Right renal cortex interstitium (tissue), 3 donors: ENCODE measurements at regions not wholly inside any gene's neighbourhood (a gene's known extent, or its start where the extent isn't known, plus 50 kb on each side); places are given as distances from the start of the nearest gene placed in this dataset.
"Not testable (repeated sequence)": the region's sequence is repeated elsewhere in the genome, so short reads cannot be mapped to it uniquely, and the experiment has no call there.

ENCODE experiments used
- DNase-seq, 3 donors: peaks; one replicate each; pipeline ENCODE4 v3.0.0-alpha.2; 2013; ENCODE audit warnings: low read depth in 3 of 3, low spot score in 2 of 3

DNA sequence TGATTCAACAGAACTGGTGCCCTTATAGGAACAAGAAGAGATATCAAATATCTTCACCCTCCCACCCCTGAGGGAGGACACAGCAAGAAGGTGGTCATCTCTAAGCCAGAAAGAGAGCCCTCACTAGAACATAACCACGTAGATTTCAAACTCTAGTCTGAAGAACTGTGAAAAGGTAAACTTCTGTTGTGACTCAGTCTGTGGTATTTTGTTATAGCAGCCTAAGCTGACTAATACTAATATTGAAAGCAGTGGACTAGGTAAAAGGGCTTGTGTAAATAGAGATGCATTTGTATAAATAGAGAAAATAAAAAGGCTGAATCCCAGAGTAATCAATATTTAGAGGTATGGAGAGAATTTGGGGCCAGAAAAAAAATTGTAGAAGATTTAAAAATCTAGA, 157.6 kb upstream of the CCNH start:
- no peak for DNase-seq

GRCh38 chr5:87562068-87562467, 149.3 kb upstream of the CCNH start:
- no peak for DNase-seq

GRCh38 chr5:87560528-87560927, 147.8 kb upstream of the CCNH start:
- no peak for DNase-seq

GRCh38 chr5:87551911-87552310, 139.2 kb upstream of the CCNH start:
- DNase-seq, result no peak

DNA sequence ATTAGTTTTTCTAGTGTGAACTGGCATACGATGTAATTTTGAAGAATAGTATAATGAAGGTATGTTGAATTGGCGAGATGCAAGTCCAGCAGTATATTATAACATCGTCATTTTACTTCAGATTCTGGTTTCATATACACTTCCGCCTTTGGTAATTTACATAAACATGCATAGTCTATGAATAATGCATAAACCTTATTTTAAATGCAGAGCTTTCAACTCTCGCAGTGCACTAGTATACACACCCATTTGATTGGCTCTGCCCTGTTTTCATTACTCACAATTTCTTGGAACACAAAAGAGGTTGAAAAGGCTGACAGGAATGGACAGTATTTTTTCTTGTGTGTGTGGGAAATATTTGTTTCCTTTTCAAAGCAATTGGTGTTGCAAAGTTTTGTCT, 128.9 kb upstream of the CCNH start:
- no peak for DNase-seq

DNA sequence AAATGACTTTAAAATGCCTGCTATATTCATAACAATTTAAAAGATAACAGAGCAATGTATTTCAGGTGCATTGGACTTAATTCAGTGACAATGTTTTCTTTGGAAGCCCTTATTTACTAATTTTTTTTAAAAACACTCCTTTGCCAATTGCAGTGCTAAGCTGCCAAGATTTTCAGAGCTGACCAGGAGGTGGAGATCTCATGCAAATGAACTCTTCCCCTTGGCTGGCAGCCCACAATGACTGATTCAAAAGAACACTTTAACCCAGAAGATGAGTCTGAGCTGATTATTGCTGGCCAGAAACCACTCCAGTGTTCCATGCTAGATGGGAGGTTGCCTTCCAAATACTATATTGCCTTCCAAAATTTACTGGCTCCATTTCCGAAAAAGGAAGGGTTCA, 128.3 kb upstream of the CCNH start:
- DNase-seq, result peak in 1 of 3 donors; percentile 1

- no peak for DNase-seq
Measured at GRCh38 chr5:87539839-87540238, 127.1 kb upstream of the CCNH start.

DNA sequence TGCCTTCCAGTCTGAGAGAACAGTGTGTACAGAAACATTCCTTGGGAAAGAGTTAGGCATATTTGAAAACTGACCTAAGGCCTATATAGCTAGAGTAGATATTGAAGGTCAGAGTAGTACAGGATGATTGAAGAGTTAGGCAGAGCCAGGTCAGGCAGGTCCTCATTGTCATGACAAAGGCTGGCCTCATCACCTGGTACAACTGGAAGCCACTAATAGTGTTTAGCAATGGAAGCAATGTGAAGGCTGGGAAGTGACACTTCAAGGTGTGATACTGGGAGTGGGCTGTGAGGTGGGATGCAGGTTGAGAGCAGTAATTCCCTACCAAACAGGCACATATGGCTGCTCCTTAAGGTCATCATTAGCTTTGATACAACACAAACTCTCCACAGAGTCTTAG, 123.6 kb upstream of the CCNH start:
- no peak for DNase-seq

- DNase-seq, result no peak
Measured at GRCh38 chr5:87535706-87536105, 123.0 kb upstream of the CCNH start.

GRCh38 chr5:87529486-87530076, 116.9 kb upstream of the CCNH start:
- no peak for DNase-seq

DNA sequence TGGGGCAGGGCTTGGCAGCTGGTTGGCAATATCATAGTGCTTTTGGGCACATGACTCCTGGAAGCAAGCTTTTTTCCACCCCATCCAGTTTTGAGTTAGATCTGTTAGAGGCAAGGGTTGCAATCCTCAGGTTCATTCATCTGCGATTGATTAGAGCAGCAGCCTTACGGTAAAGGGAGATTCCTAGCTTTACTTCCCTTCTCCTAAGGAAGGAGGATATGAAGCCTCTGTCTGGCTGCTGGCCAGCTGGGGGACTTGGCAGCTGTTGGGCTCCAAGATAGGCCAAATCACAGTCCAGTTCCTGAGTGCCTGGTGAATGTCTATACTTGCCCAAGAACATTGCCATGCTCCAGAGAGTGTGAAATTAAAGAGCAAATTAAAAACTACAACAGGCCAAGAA, 113.4 kb upstream of the CCNH start:
- no peak for DNase-seq

- no peak for DNase-seq
Measured at GRCh38 chr5:87524217-87524616, 111.5 kb upstream of the CCNH start.

DNA sequence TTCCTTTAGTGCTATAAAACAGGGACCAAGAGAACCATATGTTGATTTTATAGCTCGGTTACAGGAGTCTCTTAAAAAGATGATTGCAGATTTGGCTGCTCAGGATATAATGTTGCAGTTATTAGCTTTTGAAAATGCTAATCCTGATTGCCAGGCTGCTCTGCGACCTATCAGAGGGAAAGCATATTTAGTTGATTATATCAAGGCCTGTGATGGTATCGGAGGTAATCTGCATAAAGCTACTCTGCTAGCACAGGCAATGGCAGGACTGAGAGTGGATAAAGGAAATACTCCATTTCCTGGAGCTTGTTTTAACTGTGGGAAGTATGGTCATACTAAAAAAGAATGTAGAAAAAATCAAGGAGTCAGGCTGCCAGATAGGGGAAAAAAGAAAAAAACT, 99.0 kb upstream of the CCNH start:
- not testable (repeated sequence) for DNase-seq

DNA sequence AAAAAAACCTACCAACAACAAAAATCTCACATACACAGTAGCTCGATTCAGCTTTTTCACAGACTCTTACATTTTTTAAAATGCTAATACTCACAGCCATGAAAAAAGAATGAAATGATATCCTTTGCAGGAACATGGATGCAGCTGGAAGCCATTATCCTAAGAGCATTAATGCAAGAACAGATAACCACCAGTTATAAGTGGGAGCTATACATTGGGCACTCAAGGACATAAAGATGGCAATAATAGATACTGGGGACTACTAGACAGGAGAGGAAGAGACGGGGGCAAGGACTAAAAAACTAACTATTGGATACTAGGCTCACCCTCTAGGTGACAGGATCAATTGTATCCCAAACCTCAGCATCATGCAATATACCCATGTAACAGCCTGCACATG, 90.3 kb upstream of the CCNH start:
- DNase-seq, result no peak

GRCh38 chr5:87499478-87500410, 87.0 kb upstream of the CCNH start:
- no peak for DNase-seq
